NCI-H524 treated with DMSO at 0.1 percent for 48 hours (cell line): ENCODE measurements at regions not wholly inside any gene's neighbourhood (a gene's known extent, or its start where the extent isn't known, plus 50 kb on each side); places are given as distances from the start of the nearest gene placed in this dataset.
"Not testable (repeated sequence)": the region's sequence is repeated elsewhere in the genome, so short reads cannot be mapped to it uniquely, and the experiment has no call there.

Experiments used
- DNase-seq: peaks from one replicate; lab custom pipeline; 2025; lab: John Stamatoyannopoulos, UW

GRCh38 chr4:135050086-135050717 is 848.6 kb upstream of the PABPC4L start:
- no peak for DNase-seq

GRCh38 chr4:135032670-135033069 is 831.1 kb upstream of the PABPC4L start:
- no peak for DNase-seq

- no peak for DNase-seq
These were observed 814.2 kb upstream of the PABPC4L start for GRCh38 chr4:135015771-135016170.

DNA sequence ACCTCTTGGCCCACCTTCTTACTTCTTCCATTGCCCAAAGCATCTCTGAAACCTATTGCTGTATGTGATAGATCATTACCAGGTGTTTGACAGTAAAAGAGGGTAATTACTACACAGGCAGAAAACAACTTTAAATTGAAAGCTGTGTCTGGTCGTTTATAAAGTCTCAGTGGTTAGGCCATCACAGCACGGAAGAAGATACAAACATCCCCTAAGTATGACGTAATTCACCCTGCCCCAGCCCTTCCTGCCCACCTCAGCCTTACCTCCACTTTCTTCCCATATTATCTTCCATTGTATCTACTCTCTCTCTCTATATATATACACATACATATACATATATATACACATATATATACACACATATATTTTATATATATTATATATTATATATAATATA is 805.8 kb upstream of the PABPC4L start:
- DNase-seq, result no peak

DNA sequence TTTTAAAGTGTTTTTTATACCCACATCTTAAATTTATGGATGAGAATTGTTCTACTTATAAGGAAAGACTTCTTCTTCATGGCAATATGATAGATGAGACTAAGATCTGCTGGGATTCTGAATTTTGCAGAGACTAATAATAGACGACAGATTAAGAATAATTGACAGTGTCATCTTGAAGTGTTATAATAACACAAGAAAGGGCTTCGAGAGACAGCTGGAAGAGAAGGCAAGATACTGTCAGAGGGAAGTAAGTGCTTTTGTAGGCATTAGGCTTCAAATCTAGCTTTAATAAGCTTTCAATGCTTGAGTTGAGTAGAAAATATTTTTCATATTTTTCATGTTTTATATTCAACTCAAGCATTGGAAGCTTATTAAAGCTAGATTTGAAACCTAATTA is 797.6 kb upstream of the PABPC4L start:
- DNase-seq, result no peak

DNA sequence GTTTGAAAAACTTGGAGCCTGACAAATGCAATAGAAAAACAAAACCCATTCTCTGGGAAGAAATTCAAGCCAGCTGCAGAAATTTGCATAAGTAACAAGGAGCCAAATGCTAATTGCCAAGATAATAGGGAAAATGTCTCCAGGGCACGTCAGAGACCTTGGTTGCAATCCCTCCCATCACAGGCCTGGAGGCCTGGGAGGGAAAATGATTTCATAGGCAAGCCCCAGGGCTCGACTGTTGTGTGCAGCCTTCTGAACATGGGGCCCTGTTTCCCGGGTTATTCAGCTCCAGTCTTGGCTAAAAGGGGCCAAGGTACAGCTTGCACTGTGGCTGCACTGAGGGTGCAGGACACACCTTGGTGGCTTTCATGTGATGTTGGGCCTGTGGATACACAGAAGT is 760.4 kb upstream of the PABPC4L start:
- DNase-seq, result no peak

- no peak for DNase-seq
These were observed 757.3 kb upstream of the PABPC4L start for GRCh38 chr4:134958862-134959261.

- DNase-seq, result no peak
These were observed 753.5 kb upstream of the PABPC4L start for GRCh38 chr4:134955059-134955458.

DNA sequence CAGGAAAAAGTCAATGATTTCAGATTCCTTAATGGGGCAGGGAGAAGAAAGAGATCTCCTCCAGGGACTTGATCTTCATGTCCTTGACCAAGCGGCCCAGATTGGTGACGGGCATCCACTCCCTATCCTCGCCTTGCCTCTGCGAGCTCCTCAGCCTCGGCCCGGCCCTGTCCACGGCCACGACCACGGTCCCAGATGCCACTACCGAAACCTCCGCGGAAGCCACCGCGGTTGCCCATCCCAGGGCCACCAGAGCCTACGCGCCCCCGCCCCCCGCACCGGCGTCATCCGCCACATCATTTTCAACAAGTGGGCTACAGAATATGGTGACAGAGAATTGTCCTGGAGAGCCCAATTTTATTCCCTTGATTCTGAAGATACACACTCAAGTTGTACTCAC is 751.2 kb upstream of the PABPC4L start:
- no peak for DNase-seq

- DNase-seq, result no peak
These were observed 750.7 kb upstream of the PABPC4L start for GRCh38 chr4:134952305-134952704.

DNA sequence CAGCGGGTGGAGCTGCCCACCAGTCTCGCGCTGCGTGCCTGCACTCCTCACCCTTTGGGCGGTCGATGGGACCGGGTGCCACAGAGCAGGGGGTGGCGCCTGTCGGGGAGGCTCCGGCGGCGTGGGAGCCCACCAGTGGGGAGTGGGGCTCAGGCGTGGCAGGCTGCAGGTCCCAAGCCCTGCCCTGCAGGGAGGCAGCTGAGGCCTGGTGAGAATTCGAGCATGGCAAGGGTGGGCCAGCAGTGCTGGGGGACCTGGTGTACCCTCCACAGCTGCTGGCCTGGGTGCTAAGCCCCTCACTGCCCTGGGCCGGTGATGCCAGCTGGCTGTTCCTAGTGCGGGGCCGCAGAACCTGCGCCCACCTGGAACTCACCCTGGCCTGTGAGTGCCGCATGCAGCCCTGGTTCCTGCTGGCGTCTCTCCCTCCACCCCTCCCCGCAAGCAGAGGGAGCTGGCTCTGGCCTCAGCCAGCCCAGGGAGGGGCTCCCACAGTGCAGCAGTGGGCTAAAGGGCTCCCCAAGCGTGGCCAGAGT is 746.6 kb upstream of the PABPC4L start:
- no peak for DNase-seq

- no peak for DNase-seq
These were observed 742.5 kb upstream of the PABPC4L start for GRCh38 chr4:134944115-134944514.

GRCh38 chr4:134936014-134936413 is 734.4 kb upstream of the PABPC4L start:
- DNase-seq, result no peak

GRCh38 chr4:134935320-134935719 is 733.7 kb upstream of the PABPC4L start:
- no peak for DNase-seq

DNA sequence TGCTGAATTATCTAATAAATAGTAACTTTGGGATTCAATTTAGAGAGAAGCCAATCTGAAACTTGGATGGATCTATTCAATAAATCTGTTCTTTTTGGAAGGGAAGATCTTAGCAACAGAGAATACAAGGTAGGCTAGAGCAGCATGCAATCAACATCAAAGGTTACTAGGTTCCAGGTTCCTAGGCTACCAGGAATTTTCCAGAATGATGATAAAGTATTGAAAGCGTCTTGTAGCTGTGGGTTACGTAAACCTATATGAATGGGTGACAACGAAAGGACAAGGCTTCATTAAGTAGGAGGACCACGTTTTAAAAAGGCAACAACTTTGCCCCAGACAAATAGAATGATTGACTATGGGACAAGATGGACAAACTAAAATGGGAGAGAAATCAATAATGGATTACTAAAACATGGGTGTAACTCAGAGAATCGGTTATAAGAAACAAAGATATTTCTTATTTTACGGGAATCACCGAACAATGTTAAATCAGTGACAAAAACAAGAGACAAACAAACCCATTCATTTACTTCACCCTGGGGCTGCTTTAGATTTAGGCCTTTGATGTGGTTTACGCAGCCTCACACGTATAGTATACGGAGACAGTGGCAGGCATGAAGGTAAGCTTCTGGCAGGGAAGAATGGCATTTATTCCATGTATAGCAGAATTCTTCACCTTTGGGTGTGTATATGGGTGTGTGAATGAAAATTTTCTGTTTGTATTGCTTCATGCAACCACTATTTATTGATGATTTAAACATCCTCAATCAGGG is 732.6 kb upstream of the PABPC4L start:
- no peak for DNase-seq

DNA sequence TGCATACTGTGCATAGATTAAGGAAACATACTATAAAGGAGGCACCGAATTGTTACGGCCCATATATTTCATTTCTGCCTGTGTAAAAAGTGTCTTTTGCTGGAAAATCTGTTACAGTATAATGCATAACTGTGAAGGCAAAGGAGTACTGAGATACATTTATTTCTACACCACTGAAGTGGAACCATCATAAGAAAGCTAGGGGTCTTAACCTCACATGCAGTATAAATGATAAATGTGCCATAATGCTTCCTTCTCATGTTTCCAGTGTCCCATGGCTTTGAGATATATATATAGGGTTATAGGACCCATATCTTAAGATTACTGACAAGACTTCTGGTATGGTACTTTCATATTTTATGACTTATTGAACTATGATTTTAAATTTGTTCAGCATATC is 713.8 kb upstream of the PABPC4L start:
- no peak for DNase-seq

GRCh38 chr4:134914250-134914649 is 712.7 kb upstream of the PABPC4L start:
- DNase-seq, result not testable (repeated sequence)

GRCh38 chr4:134911941-134912340 is 710.4 kb upstream of the PABPC4L start:
- DNase-seq, result no peak

DNA sequence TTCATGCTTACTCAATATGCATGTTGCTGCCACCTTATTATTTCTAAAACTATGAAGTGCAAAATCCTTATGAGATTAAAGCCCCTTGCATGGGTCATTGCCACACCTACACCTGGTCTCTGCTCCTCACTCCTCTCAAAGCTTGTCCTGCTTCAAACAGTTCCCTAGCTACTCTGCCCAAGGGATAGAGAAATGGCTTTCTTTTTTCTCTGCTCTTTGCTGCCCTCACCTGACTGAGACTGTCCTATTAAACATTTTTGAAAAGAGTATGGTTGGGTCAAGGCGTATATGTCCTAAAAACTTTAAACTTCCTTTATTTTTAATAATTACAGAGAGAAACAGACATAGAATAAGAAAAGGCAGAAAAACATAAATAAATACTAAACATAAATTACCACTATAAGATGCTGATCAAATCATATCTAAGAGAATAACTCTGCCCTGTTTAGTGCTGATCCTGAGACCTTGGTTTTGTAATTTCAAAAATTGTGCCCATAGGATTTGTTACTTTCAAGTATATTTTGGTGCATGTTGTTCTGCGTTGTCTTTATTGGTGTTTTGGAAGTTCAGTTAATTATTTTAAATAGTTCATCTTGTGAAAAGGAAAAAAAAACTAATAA is 704.9 kb upstream of the PABPC4L start:
- no peak for DNase-seq

- no peak for DNase-seq
These were observed 703.5 kb upstream of the PABPC4L start for GRCh38 chr4:134905061-134905460.

DNA sequence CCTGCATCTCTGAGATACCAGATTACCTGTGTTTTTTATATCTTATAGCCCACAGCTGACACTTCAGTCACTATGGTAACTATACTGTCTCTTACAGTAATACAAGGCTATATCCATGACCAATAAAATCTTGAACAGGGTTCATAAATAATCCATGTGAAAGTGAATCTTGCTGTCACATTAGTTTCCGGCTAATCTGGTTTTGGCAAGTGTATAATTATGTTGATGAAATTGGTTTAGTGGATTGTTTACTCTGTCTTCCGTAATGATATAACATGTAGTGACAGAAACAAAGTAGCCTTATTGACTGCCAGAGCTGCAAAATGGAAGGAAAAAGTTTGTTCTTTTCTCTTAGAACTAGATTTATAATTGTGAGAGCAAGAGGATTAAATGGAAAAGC is 686.6 kb upstream of the PABPC4L start:
- no peak for DNase-seq

DNA sequence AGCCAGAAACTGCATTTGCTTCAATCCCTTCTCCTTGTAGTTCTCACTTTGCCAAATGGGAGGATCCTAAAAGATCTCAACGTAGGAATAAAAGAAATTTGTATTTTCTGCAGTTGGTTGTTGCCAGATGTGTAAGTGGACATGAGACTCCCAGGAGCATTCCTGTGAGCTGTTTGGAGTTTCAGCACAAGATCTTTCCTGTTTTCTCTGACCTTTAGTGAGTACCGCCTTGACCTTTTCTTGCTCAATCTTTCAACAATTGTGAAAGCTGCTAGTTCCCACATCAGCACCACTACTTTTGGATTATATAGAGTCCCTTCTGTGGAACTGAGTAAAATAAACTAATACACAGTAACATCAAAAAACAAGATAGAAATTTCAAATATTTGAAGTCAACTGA is 683.8 kb upstream of the PABPC4L start:
- DNase-seq, result no peak

DNA sequence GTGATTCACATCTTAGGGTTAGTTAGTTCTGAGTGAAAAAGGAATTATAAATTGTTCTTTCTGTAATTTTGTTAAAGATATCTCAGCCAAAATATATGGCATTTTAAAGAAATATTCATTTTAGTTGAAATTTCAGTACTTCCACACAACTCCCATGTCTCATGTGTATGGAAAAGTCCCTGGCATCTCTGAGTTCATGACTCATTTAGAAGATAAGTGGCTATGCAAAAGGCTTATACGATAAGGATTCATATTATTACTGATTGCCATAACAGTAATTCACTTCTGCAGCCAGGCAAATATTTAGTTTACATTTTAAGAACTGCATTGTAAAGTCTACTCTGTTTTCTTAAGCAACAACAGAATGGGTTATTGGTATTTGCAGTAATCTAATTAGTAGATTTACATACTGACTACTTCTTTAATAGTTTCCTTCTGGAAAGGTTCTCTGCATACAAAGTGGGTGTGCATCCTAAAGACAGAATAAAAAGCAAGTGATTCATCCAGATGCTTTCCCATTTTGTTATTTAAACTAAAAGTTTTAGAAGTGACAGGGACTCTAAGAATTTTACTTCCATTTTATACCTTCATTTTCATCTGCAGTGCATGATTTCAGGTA is 682.4 kb upstream of the PABPC4L start:
- DNase-seq, result no peak
